Ectodermal cell (in vitro differentiated cells): ENCODE measurements at regions not wholly inside any gene's neighbourhood (a gene's known extent, or its start where the extent isn't known, plus 50 kb on each side); places are given as distances from the start of the nearest gene placed in this dataset.

Experiments
- H3K27ac ChIP-seq: 2 replicates; pipeline ENCODE4 v1.7.0; 2013; ENCODE audit warnings: mild to moderate bottlenecking, low read depth, low read length; ENCODE audit not compliant: insufficient read depth, poor library complexity, severe bottlenecking
- H3K27me3 ChIP-seq: 2 replicates; pipeline ENCODE4 v1.7.0; 2013; ENCODE audit warnings: mild to moderate bottlenecking, low read length; ENCODE audit not compliant: insufficient read depth, control insufficient read depth, poor library complexity, severe bottlenecking
- H3K36me3 ChIP-seq: one replicate; pipeline ENCODE4 v1.7.0; 2013; ENCODE audit warnings: low read length; ENCODE audit not compliant: control insufficient read depth, insufficient read depth
- H3K4me1 ChIP-seq: one replicate; pipeline ENCODE4 v1.7.0; 2013; ENCODE audit warnings: low read length; ENCODE audit not compliant: control insufficient read depth, insufficient read depth
- H3K4me3 ChIP-seq: 2 replicates; pipeline ENCODE4 v1.7.0; 2013; ENCODE audit warnings: low read depth, low read length, control low read depth; ENCODE audit not compliant: insufficient read depth
- H3K9me3 ChIP-seq: 2 replicates; pipeline ENCODE4 v1.7.0; 2013; ENCODE audit warnings: mild to moderate bottlenecking, low read length, moderate library complexity; ENCODE audit not compliant: control insufficient read depth
- WGBS, 2 experiments: methylation state at CpG; one replicate each; pipeline ENCODE4 v1.1.7; 2013; ENCODE audit warnings: missing lambda C conversion rate in 2 of 2; 5-methylcytosine and 5-hydroxymethylcytosine counted together

GRCh38 chrY:15471371-15471770, 947.0 kb downstream of the NLGN4Y start:
- Histone ChIP-seq H3K27ac (no peak overlapping the region), H3K27me3 (no peaks in the 10 kb centered on the region), H3K4me3 (no peak overlapping the region), H3K9me3 (no peaks in the 10 kb centered on the region), H3K4me1 (no peaks in the 10 kb centered on the region), H3K36me3 (no peaks in the 10 kb centered on the region)
- 94 to 100% methylated on average over 1 of the region's 1 CpG for WGBS, 2 experiments

- Histone ChIP-seq H3K27me3 (no peaks in the 10 kb centered on the region), H3K9me3 (no peaks in the 10 kb centered on the region), H3K4me3 (no peak overlapping the region), H3K36me3 (no peaks in the 10 kb centered on the region), H3K27ac (no peak overlapping the region), H3K4me1 (no peaks in the 10 kb centered on the region)
- 85 to 87% methylated on average over 5 of the region's 5 CpGs for WGBS, 2 experiments
These were observed 954.1 kb downstream of the NLGN4Y start for GRCh38 chrY:15478348-15478963.

DNA sequence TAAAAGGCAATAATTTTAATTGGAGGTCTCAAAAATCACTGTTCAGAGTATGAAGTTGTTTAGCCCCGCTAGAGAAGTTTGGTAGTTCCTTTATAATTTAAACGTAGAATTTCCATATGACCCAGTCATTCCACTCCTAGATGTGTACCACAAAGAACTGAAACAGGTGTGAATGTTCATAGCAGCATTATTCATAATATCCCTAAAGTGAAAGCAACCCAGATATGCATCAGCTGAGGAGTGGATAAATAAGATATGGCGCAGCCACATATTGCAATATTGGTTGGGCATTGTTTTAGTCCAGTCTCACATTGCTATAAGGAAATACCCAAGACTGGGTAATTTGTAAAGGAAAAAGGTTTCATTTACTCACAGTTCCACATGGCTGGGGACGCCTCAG, 976.2 kb downstream of the NLGN4Y start:
- Histone ChIP-seq H3K4me1 (no peaks in the 10 kb centered on the region), H3K4me3 (no peak overlapping the region), H3K36me3 (no peaks in the 10 kb centered on the region), H3K27ac (no peak overlapping the region), H3K9me3 (no peaks in the 10 kb centered on the region), H3K27me3 (no peaks in the 10 kb centered on the region)
- 91% methylated on average over 4 of the region's 4 CpGs; no CpG with 5 or more reads in 1 of the 2 experiments for WGBS, 2 experiments

GRCh38 chrY:15501181-15501580, 976.9 kb downstream of the NLGN4Y start:
- H3K27me3 ChIP-seq = no peaks in the 10 kb centered on the region
- no peaks in the 10 kb centered on the region for H3K36me3 ChIP-seq
- H3K4me3 ChIP-seq = no peak overlapping the region
- H3K4me1 ChIP-seq = no peaks in the 10 kb centered on the region
- WGBS, 2 experiments = 97 to 100% methylated on average over 2 of the region's 2 CpGs
- H3K27ac ChIP-seq = no peak overlapping the region
- H3K9me3 ChIP-seq = no peaks in the 10 kb centered on the region

- WGBS, 2 experiments = 17 to 40% methylated on average over 1 to 2 of the region's 2 CpGs
- Histone ChIP-seq H3K36me3 (no peaks in the 10 kb centered on the region), H3K4me3 (no peak overlapping the region), H3K9me3 (no peaks in the 10 kb centered on the region), H3K27ac (no peak overlapping the region), H3K4me1 (no peaks in the 10 kb centered on the region), H3K27me3 (no peaks in the 10 kb centered on the region)
These were observed 986.0 kb downstream of the NLGN4Y start for GRCh38 chrY:15510288-15510687.

DNA sequence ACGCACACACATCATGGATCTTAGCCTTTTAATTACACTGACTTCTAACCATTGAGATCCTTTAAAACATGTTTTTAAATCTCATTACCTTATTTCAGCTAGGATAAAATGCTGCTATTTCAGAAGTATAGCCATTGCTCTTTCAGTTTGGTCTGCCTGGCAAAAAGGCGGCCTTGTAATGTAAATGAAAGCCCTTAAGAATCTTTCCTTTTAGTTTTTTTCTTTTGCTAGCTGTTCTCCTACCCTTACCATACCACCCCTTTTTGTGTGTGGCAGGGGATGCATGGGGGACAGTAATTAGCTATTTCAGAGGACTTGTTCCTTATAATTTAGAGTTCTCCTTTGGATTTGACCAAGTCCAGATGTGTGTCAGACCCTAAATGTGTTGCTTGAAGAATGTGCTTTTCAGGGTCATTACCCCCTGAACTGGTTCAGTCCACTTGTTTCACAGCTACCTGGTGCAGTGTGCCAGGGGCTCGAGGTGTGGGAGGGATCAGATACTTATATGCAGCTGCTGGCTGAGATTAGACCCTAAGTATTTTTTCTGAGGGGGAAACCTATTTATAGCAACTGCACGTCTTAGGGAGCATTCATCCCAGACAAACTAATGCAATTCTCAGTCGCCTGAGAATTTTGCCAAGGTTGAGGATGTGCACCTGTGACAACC, 986.8 kb downstream of the NLGN4Y start:
- WGBS, 2 experiments = 59 to 68% methylated on average over 4 of the region's 5 CpGs
- Histone ChIP-seq H3K4me3 (no peak overlapping the region), H3K27ac (no peak overlapping the region), H3K9me3 (no peaks in the 10 kb centered on the region), H3K36me3 (no peaks in the 10 kb centered on the region), H3K4me1 (no peaks in the 10 kb centered on the region), H3K27me3 (no peaks in the 10 kb centered on the region)

- 87 to 97% methylated on average over 5 of the region's 5 CpGs for WGBS, 2 experiments
- Histone ChIP-seq H3K27me3 (no peaks in the 10 kb centered on the region), H3K9me3 (no peaks in the 10 kb centered on the region), H3K4me3 (no peak overlapping the region), H3K4me1 (no peaks in the 10 kb centered on the region), H3K36me3 (no peaks in the 10 kb centered on the region), H3K27ac (no peak overlapping the region)
These were observed 1010.8 kb downstream of the NLGN4Y start for GRCh38 chrY:15535131-15535530.

DNA sequence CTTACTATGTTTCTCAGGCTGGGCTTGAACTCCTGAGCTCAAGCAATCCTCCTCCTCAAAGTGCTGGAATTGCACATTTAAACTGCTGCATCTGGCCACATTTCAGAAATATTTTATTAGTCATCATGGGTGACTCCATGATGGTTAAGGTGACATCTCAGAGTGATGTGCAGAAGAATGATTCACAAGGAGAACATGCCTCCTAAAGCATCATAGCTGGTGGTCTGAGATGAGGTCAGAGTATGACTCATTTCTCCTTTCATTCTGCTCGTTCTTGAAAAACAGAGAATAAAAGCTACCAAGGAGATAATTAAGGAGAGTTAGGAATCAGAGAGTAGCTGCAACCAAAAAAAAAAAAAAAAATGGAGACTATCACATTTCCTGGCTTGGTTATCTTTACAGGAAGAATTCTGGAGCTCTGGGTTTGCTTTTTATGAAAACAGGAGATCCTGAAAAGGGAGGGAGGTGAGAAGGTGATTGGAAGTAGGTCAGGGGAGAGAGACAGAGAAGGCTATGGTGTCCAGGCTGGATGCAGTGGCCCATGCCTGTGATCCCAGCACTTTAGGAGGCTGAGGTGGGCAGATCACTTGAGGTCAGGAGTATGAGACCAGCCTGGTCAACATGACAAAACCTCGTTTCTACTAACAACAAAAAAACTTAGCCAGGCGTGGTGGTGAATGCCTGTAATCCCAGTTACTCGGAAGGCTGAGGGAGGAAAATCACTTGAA, 1011.6 kb downstream of the NLGN4Y start:
- no peaks in the 10 kb centered on the region for H3K4me1 ChIP-seq
- H3K36me3 ChIP-seq = no peaks in the 10 kb centered on the region
- WGBS, 2 experiments = 90 to 93% methylated on average over 2 to 4 of the region's 4 CpGs
- H3K27ac ChIP-seq = no peak overlapping the region
- H3K27me3 ChIP-seq = no peaks in the 10 kb centered on the region
- no peak overlapping the region for H3K4me3 ChIP-seq
- H3K9me3 ChIP-seq = no peaks in the 10 kb centered on the region

- Histone ChIP-seq H3K27me3 (no peaks in the 10 kb centered on the region), H3K27ac (no peak overlapping the region), H3K36me3 (no peaks in the 10 kb centered on the region), H3K4me3 (no peak overlapping the region), H3K4me1 (no peaks in the 10 kb centered on the region), H3K9me3 (no peaks in the 10 kb centered on the region)
These were observed 1016.2 kb downstream of the NLGN4Y start for GRCh38 chrY:15540516-15540915.

DNA sequence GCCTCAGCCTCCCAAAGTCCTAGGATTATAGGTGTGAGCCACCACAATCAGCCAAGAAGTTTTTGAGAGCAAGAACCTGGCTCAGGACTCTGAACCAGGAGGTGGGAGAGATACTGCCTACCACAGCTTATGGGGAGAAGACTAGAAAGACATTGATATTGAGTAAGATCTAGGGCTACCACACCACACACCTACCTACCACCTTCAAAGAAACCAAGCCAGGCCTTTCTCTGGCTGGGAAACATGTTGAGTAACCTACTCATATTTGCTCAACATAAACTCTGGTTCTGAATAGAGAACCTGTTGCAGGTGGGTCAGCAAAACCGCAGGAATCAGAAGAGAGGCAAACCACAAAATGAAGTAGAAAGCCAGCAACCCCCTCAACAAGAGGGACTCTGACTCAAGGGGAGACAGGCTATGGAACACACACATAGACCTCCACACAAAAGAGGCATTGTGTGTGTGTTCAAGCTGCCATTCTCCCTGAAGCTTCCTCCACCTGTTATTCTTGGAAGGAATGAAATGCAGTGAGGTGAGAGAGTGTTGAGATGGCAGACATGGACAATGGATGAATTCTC, 1021.9 kb downstream of the NLGN4Y start:
- 100% methylated on average over 1 of the region's 1 CpG for WGBS, 2 experiments
- Histone ChIP-seq H3K27ac (no peak overlapping the region), H3K9me3 (no peaks in the 10 kb centered on the region), H3K4me1 (no peaks in the 10 kb centered on the region), H3K4me3 (no peak overlapping the region), H3K27me3 (no peaks in the 10 kb centered on the region), H3K36me3 (no peaks in the 10 kb centered on the region)
